Caco-2 (cell line): ENCODE measurements at regions not wholly inside any gene's neighbourhood (a gene's known extent, or its start where the extent isn't known, plus 50 kb on each side); places are given as distances from the start of the nearest gene placed in this dataset.

Experiments used
- BruUV-seq: library from RNA; stranded (reverse); fragments of 400-500 nt; replicated peaks from 2 replicates; lab custom pipeline; 2021; lab: Mats Ljungman, UMichigan
- CTCF ChIA-PET: fragments of 300-600 bp; sonication (Branson Sonifier 250); formaldehyde crosslinking; loops from one replicate; lab custom pipeline; 2022; ENCODE audit warnings: antibody characterized with exemption; lab: Charles Lee
- POLR2A ChIA-PET: fragments of 300-600 bp; sonication (Branson Sonifier 250); formaldehyde crosslinking; loops from one replicate; lab custom pipeline; 2022; ENCODE audit warnings: antibody characterized with exemption; lab: Charles Lee
- DNase-seq, 2 experiments: peaks; one replicate each; pipeline versions ENCODE4 v3.0.0 to v3.0.0-alpha.2; 2020 to 2022
- H3K27me3 ChIP-seq: replicated peaks from 2 replicates; pipeline ENCODE4 v1.6.0; 2011; ENCODE audit warnings: low read length; ENCODE audit not compliant: control insufficient read depth, insufficient read depth
- H3K36me3 ChIP-seq: 2 replicates; pipeline ENCODE4 v1.5.1; 2011; ENCODE audit warnings: low read length; ENCODE audit not compliant: control insufficient read depth, insufficient read depth
- H3K4me1 ChIP-seq: fragments of 250-450 bp; sonication (Bioruptor Pico); 2 replicates; pipeline ENCODE4 v1.5.1; 2020; ENCODE audit warnings: mild to moderate bottlenecking
- H3K4me3 ChIP-seq: 2 replicates; pipeline ENCODE4 v1.5.1; 2011; ENCODE audit warnings: low read depth, mild to moderate bottlenecking, control low read depth, low read length
- H3K9me3 ChIP-seq: fragments of 250-450 bp; sonication (Bioruptor Pico); 2 replicates; pipeline ENCODE4 v1.5.1; 2020; ENCODE audit warnings: mild to moderate bottlenecking, moderate library complexity
- H3K27ac Mint-ChIP-seq: one replicate; pipeline ENCODE4 v1.8.0; 2022; ENCODE audit warnings: mixed read lengths; ENCODE audit not compliant: unreplicated experiment
- H3K27me3 Mint-ChIP-seq: one replicate; pipeline ENCODE4 v1.8.0; 2022; ENCODE audit warnings: mixed read lengths; ENCODE audit not compliant: insufficient read depth, unreplicated experiment
- H3K36me3 Mint-ChIP-seq: one replicate; pipeline ENCODE4 v1.8.0; 2022; ENCODE audit warnings: mild to moderate bottlenecking, mixed read lengths; ENCODE audit not compliant: insufficient read depth, unreplicated experiment
- H3K4me1 Mint-ChIP-seq: one replicate; pipeline ENCODE4 v1.8.0; 2022; ENCODE audit warnings: low read depth, mixed read lengths; ENCODE audit not compliant: unreplicated experiment
- H3K4me3 Mint-ChIP-seq: one replicate; pipeline ENCODE4 v1.8.0; 2022; ENCODE audit warnings: mild to moderate bottlenecking, moderate library complexity, mixed read lengths; ENCODE audit not compliant: unreplicated experiment
- H3K9me3 Mint-ChIP-seq: one replicate; pipeline ENCODE4 v1.8.0; 2022; ENCODE audit warnings: mixed read lengths; ENCODE audit not compliant: unreplicated experiment
- CTCF ChIP-seq, 2 experiments: fragments of 200-600 bp in 1 of 2; IDR thresholded peaks; 1 replicate in 1 of 2; 2 replicates in 1 of 2; pipeline versions ENCODE4 v1.5.1 to v1.8.0; 2011 to 2022; ENCODE audit warnings: antibody characterized with exemption in 1 of 2, control low read depth in 1 of 2, inconsistent platforms in 1 of 2, low read depth in 1 of 2, low read length in 1 of 2, mild to moderate bottlenecking in 1 of 2, moderate library complexity in 1 of 2; ENCODE audit not compliant: insufficient read depth in 1 of 2, severe bottlenecking in 1 of 2, unreplicated experiment in 1 of 2
- intact Hi-C: fragments of 100-400 bp; cut with micrococcal nuclease; formaldehyde crosslinking; loops from one replicate; pipeline ENCODE4 v1.10.0; 2022; ENCODE audit not compliant: unreplicated experiment

GRCh38 chr2:234374736-234375135 lies 122.1 kb downstream of the ARL4C start:
- Mint-ChIP-seq H3K27ac (no peak overlapping the region), H3K27me3 (no peaks in the 10 kb centered on the region), H3K4me3 (no peak overlapping the region), H3K36me3 (no peaks in the 10 kb centered on the region), H3K4me1 (peaks cover 18% of the 10 kb centered on the region), H3K9me3 (no peaks in the 10 kb centered on the region)
- DNase-seq: no peak
- Histone ChIP-seq H3K36me3 (no peaks in the 10 kb centered on the region), H3K9me3 (no peaks in the 10 kb centered on the region), H3K4me1 (peaks cover 7% of the 10 kb centered on the region), H3K4me3 (no peak overlapping the region), H3K27me3 (no peaks in the 10 kb centered on the region)
- intact Hi-C loops: no loop called here
- no TSS peak for BruUV-seq
- ChIA-PET POLR2A (no interaction called here), CTCF (no interaction called here)
- TF ChIP-seq CTCF (IDR thresholded peaks at IDR 0.05; ENCODE audit: insufficient read depth in 1 of 2, low read depth in 1 of 2, low read length in 1 of 2, severe bottlenecking in 1 of 2, unreplicated experiment in 1 of 2): no peak

- no peaks in the 10 kb centered on the region for H3K9me3 ChIP-seq
- H3K4me1 ChIP-seq: peaks cover 13% of the 10 kb centered on the region
- no peak overlapping the region for H3K4me3 ChIP-seq
- no peaks in the 10 kb centered on the region for H3K36me3 ChIP-seq
- no peak for TF ChIP-seq CTCF (IDR thresholded peaks at IDR 0.05; ENCODE audit: insufficient read depth in 1 of 2, low read depth in 1 of 2, low read length in 1 of 2, severe bottlenecking in 1 of 2, unreplicated experiment in 1 of 2)
- H3K4me1 Mint-ChIP-seq: peaks cover 20% of the 10 kb centered on the region
- H3K27ac Mint-ChIP-seq: no peak overlapping the region
- H3K27me3 ChIP-seq: no peaks in the 10 kb centered on the region
- DNase-seq: no peak
- BruUV-seq: no TSS peak
- no peaks in the 10 kb centered on the region for H3K9me3 Mint-ChIP-seq
- intact Hi-C loops: no loop called here
- no peaks in the 10 kb centered on the region for H3K27me3 Mint-ChIP-seq
- no peaks in the 10 kb centered on the region for H3K36me3 Mint-ChIP-seq
- ChIA-PET POLR2A (no interaction called here), CTCF (no interaction called here)
- no peak overlapping the region for H3K4me3 Mint-ChIP-seq
Measured at GRCh38 chr2:234374150-234374508, 122.8 kb downstream of the ARL4C start.

GRCh38 chr2:234373481-234374149 lies 123.3 kb downstream of the ARL4C start:
- Mint-ChIP-seq H3K27me3 (no peaks in the 10 kb centered on the region), H3K27ac (no peak overlapping the region), H3K4me1 (peaks cover 25% of the 10 kb centered on the region), H3K36me3 (no peaks in the 10 kb centered on the region), H3K9me3 (no peaks in the 10 kb centered on the region), H3K4me3 (no peak overlapping the region)
- intact Hi-C loops: no loop called here
- H3K4me3 ChIP-seq: no peak overlapping the region
- peaks cover 18% of the 10 kb centered on the region for H3K4me1 ChIP-seq
- POLR2A ChIA-PET: no interaction called here
- no peaks in the 10 kb centered on the region for H3K36me3 ChIP-seq
- CTCF ChIA-PET: no interaction called here
- no peak for TF ChIP-seq CTCF (IDR thresholded peaks at IDR 0.05; ENCODE audit: insufficient read depth in 1 of 2, low read depth in 1 of 2, low read length in 1 of 2, severe bottlenecking in 1 of 2, unreplicated experiment in 1 of 2)
- no peaks in the 10 kb centered on the region for H3K27me3 ChIP-seq
- BruUV-seq: no TSS peak
- DNase-seq: no peak
- H3K9me3 ChIP-seq: no peaks in the 10 kb centered on the region
